ENCODE measurements at regions not wholly inside any gene's neighbourhood (a gene's known extent, or its start where the extent isn't known, plus 50 kb on each side); places are given as distances from the start of the nearest gene placed in this dataset.
A peak's percentile ranks its signal among the peaks of the same experiment; 100 is the strongest.

DNA sequence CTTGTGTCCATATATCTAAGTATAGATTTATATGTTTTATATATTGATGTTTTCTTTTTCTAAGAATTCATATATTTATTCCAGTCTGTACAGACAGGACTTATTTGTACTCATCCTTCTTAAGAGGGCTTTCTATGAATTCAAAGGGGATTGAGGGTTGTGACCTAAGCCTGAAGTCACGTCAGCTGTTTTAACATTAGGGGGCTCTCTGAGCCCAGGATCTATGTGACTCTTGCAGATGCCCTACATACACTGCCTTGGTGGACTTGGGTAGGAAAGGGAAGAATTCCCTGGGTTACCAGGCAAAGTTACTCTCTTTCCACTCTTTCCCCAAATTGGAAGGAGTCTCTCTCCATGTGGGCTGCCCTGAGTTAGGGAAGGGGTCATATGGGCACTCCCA, 283.8 kb upstream of the DAB1 start:
- TF ChIP-seq, protein P1, sequence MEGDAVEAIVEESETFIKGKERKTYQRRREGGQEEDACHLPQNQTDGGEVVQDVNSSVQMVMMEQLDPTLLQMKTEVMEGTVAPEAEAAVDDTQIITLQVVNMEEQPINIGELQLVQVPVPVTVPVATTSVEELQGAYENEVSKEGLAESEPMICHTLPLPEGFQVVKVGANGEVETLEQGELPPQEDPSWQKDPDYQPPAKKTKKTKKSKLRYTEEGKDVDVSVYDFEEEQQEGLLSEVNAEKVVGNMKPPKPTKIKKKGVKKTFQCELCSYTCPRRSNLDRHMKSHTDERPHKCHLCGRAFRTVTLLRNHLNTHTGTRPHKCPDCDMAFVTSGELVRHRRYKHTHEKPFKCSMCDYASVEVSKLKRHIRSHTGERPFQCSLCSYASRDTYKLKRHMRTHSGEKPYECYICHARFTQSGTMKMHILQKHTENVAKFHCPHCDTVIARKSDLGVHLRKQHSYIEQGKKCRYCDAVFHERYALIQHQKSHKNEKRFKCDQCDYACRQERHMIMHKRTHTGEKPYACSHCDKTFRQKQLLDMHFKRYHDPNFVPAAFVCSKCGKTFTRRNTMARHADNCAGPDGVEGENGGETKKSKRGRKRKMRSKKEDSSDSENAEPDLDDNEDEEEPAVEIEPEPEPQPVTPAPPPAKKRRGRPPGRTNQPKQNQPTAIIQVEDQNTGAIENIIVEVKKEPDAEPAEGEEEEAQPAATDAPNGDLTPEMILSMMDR (IDR thresholded peaks at IDR 0.05; ENCODE audit: low read depth, low read length), result peak; percentile 20; the same call in 1 of the 2 replicates
- TF ChIP-seq EZH2phosphoT487 (IDR thresholded peaks at IDR 0.05; ENCODE audit: low read depth), result no peak
